SK-N-SH treated with all-trans-retinoic acid at 6 μM for 48 hours (cell line): ENCODE measurements at regions not wholly inside any gene's neighbourhood (a gene's known extent, or its start where the extent isn't known, plus 50 kb on each side); places are given as distances from the start of the nearest gene placed in this dataset.
A peak's percentile ranks its signal among the peaks of the same experiment; 100 is the strongest.

ENCODE experiments used
- ATAC-seq: fragments of 200-7000 bp; cut with Tn5 transposase; 3 replicates; pipeline ENCODE4 v1.9.1; 2020; ENCODE audit warnings: mild to moderate bottlenecking, moderate library complexity
- CSDC2 ChIP-seq: fragments of 250-450 bp; sonication (Bioruptor Pico); IDR thresholded peaks from 2 replicates; pipeline ENCODE4 v1.5.0; 2020; ENCODE audit warnings: mild to moderate bottlenecking, moderate library complexity
- GLIS3 ChIP-seq: fragments of 250-450 bp; sonication (Bioruptor Pico); IDR thresholded peaks from 2 replicates; pipeline ENCODE4 v1.5.0; 2020; ENCODE audit warnings: mild to moderate bottlenecking, moderate library complexity
- ISL1 ChIP-seq: fragments of 250-450 bp; sonication (Bioruptor Pico); IDR thresholded peaks from 2 replicates; pipeline ENCODE4 v2.1.2; 2022; ENCODE audit warnings: mild to moderate bottlenecking, moderate library complexity
- OSR1 ChIP-seq: fragments of 250-450 bp; sonication (Bioruptor Pico); IDR thresholded peaks from 2 replicates; pipeline ENCODE4 v1.8.0; 2022; ENCODE audit warnings: moderate library complexity, mild to moderate bottlenecking, inconsistent platforms
- PPARA ChIP-seq: fragments of 250-450 bp; sonication (Bioruptor Pico); IDR thresholded peaks from 2 replicates; pipeline ENCODE4 v1.5.0; 2020; ENCODE audit warnings: mild to moderate bottlenecking, borderline replicate concordance
- RARB ChIP-seq: fragments of 250-450 bp; sonication (Bioruptor Pico); IDR thresholded peaks from 2 replicates; pipeline ENCODE4 v1.8.0; 2021; ENCODE audit warnings: mild to moderate bottlenecking, moderate library complexity
- TCF4 ChIP-seq: fragments of 250-450 bp; sonication (Bioruptor Pico); IDR thresholded peaks from 2 replicates; pipeline ENCODE4 v1.8.0; 2021; ENCODE audit warnings: mild to moderate bottlenecking, moderate library complexity, borderline replicate concordance
- TOX ChIP-seq: fragments of 250-450 bp; sonication (Bioruptor Pico); IDR thresholded peaks from 2 replicates; pipeline ENCODE4 v1.8.0; 2021; ENCODE audit warnings: mild to moderate bottlenecking, moderate library complexity, borderline replicate concordance
- ZC3H10 ChIP-seq: fragments of 250-450 bp; sonication (Bioruptor Pico); IDR thresholded peaks from 2 replicates; pipeline ENCODE4 v1.5.1; 2021; ENCODE audit warnings: mild to moderate bottlenecking, moderate library complexity
- ZFP30 ChIP-seq: fragments of 450-650 bp; formaldehyde crosslinking; IDR thresholded peaks from 2 replicates; pipeline ENCODE4 v1.5.0; 2022; ENCODE audit warnings: mild to moderate bottlenecking, moderate library complexity
- ZNF8 ChIP-seq: fragments of 450-650 bp; formaldehyde crosslinking; IDR thresholded peaks from 2 replicates; pipeline ENCODE4 v1.5.0; 2020; ENCODE audit warnings: mild to moderate bottlenecking, moderate library complexity
- TF ChIP-seq, protein P1 (sequence below): fragments of 250-450 bp; sonication (Bioruptor Pico); IDR thresholded peaks from 2 replicates; pipeline ENCODE4 v1.8.0; 2020; ENCODE audit warnings: mild to moderate bottlenecking, moderate library complexity, borderline replicate concordance
- TF ChIP-seq, protein P2 (sequence below): fragments of 250-450 bp; sonication (Bioruptor Pico); IDR thresholded peaks from 2 replicates; pipeline ENCODE4 v1.5.0; 2020; ENCODE audit warnings: mild to moderate bottlenecking, moderate library complexity
- TF ChIP-seq, protein P3 (sequence below): fragments of 250-450 bp; sonication (Bioruptor Pico); IDR thresholded peaks from 2 replicates; pipeline ENCODE4 v1.8.0; 2021; ENCODE audit warnings: low read depth, mild to moderate bottlenecking, moderate library complexity, borderline replicate concordance
- TF ChIP-seq, protein P4 (sequence below): fragments of 250-450 bp; sonication (Bioruptor Pico); IDR thresholded peaks from 2 replicates; pipeline ENCODE4 v1.5.1; 2021; ENCODE audit warnings: mild to moderate bottlenecking, moderate library complexity

DNA sequence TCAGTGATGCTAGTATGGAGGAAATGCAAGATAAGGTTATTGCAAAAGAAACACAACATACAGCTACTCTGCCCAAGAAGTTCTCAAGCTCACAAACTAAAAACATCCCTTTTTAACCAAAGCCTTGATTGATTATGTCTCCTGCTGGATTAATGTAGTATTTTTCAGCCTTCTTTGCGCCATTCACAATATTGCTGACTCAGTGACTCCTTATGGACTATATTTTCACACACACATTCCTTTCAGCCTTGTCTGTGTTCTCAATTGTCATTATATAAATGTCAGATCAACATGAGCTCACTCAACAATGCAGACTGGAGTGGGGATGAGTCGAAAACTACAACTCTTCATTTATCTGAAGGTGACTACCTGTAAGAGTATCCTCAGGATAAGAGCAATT, 579.3 kb upstream of the CDH8 start:
- ATAC-seq = no peak
- TF ChIP-seq TOX (CRISPR knock-in tag) (no peak), GLIS3 (CRISPR knock-in tag) (no peak), TCF4 (CRISPR knock-in tag) (no peak), CSDC2 (CRISPR knock-in tag) (no peak), ISL1 (CRISPR knock-in tag) (no peak), RARB (no peak)
- TF ChIP-seq, protein P1, sequence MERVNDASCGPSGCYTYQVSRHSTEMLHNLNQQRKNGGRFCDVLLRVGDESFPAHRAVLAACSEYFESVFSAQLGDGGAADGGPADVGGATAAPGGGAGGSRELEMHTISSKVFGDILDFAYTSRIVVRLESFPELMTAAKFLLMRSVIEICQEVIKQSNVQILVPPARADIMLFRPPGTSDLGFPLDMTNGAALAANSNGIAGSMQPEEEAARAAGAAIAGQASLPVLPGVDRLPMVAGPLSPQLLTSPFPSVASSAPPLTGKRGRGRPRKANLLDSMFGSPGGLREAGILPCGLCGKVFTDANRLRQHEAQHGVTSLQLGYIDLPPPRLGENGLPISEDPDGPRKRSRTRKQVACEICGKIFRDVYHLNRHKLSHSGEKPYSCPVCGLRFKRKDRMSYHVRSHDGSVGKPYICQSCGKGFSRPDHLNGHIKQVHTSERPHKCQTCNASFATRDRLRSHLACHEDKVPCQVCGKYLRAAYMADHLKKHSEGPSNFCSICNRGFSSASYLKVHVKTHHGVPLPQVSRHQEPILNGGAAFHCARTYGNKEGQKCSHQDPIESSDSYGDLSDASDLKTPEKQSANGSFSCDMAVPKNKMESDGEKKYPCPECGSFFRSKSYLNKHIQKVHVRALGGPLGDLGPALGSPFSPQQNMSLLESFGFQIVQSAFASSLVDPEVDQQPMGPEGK (CRISPR knock-in tag) = no peak
- TF ChIP-seq, protein P2, sequence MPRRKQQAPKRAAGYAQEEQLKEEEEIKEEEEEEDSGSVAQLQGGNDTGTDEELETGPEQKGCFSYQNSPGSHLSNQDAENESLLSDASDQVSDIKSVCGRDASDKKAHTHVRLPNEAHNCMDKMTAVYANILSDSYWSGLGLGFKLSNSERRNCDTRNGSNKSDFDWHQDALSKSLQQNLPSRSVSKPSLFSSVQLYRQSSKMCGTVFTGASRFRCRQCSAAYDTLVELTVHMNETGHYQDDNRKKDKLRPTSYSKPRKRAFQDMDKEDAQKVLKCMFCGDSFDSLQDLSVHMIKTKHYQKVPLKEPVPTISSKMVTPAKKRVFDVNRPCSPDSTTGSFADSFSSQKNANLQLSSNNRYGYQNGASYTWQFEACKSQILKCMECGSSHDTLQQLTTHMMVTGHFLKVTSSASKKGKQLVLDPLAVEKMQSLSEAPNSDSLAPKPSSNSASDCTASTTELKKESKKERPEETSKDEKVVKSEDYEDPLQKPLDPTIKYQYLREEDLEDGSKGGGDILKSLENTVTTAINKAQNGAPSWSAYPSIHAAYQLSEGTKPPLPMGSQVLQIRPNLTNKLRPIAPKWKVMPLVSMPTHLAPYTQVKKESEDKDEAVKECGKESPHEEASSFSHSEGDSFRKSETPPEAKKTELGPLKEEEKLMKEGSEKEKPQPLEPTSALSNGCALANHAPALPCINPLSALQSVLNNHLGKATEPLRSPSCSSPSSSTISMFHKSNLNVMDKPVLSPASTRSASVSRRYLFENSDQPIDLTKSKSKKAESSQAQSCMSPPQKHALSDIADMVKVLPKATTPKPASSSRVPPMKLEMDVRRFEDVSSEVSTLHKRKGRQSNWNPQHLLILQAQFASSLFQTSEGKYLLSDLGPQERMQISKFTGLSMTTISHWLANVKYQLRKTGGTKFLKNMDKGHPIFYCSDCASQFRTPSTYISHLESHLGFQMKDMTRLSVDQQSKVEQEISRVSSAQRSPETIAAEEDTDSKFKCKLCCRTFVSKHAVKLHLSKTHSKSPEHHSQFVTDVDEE (CRISPR knock-in tag) = no peak
- TF ChIP-seq, protein P3, sequence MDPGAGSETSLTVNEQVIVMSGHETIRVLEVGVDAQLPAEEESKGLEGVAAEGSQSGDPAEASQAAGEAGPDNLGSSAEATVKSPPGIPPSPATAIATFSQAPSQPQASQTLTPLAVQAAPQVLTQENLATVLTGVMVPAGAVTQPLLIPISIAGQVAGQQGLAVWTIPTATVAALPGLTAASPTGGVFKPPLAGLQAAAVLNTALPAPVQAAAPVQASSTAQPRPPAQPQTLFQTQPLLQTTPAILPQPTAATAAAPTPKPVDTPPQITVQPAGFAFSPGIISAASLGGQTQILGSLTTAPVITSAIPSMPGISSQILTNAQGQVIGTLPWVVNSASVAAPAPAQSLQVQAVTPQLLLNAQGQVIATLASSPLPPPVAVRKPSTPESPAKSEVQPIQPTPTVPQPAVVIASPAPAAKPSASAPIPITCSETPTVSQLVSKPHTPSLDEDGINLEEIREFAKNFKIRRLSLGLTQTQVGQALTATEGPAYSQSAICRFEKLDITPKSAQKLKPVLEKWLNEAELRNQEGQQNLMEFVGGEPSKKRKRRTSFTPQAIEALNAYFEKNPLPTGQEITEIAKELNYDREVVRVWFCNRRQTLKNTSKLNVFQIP (CRISPR knock-in tag) = no peak

DNA sequence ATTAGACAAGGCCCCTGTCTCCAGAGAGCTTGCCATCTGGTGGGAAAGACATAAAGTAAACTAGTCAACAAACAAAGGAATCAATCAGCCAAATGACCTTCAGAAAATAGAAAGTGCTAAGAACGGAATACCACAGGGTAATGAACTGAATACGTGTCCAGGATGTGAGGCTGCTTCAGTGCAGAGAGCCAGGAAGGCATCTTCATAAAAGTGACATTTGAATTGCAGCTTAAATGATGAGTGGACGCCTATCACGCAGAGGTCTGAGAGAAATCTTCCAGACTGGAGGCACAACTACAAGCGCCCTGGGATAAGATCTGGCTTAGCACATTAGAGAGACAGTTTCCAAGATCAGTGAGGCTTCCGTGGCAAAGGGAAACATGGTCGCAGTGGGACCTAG, 574.1 kb upstream of the CDH8 start:
- ATAC-seq = no peak
- no peak for TF ChIP-seq ISL1 (CRISPR knock-in tag)
- TF ChIP-seq, protein P3 (CRISPR knock-in tag) = no peak
- no peak for TF ChIP-seq GLIS3 (CRISPR knock-in tag)
- no peak for TF ChIP-seq ZNF8 (CRISPR knock-in tag)
- TF ChIP-seq TCF4 (CRISPR knock-in tag) = no peak
- TF ChIP-seq ZFP30 (CRISPR knock-in tag) = no peak
- no peak for TF ChIP-seq OSR1 (CRISPR knock-in tag)

DNA sequence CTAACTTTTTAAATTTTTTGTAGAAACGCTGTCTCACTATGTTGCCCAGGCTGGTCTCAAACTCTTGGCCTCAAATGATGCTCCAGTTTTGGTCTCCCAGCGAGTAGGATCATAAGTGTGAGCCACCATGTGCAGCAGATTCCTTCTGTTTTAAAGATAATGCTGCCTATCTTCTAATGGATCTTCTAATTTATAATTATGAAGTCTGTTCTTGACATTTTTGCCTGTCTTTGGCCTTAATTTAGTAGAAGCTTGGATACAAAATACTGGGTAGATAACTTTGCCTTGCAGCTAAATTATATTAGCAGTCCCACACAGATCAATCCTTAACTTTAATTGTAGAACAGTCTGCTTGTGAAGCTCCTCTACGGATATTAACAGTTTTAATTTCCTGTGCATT, 566.6 kb upstream of the CDH8 start:
- no peak for ATAC-seq
- TF ChIP-seq, protein P4, sequence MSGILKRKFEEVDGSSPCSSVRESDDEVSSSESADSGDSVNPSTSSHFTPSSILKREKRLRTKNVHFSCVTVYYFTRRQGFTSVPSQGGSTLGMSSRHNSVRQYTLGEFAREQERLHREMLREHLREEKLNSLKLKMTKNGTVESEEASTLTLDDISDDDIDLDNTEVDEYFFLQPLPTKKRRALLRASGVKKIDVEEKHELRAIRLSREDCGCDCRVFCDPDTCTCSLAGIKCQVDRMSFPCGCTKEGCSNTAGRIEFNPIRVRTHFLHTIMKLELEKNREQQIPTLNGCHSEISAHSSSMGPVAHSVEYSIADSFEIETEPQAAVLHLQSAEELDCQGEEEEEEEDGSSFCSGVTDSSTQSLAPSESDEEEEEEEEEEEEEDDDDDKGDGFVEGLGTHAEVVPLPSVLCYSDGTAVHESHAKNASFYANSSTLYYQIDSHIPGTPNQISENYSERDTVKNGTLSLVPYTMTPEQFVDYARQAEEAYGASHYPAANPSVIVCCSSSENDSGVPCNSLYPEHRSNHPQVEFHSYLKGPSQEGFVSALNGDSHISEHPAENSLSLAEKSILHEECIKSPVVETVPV (CRISPR knock-in tag) = no peak
- peak; percentile 74 for TF ChIP-seq TCF4 (CRISPR knock-in tag)

DNA sequence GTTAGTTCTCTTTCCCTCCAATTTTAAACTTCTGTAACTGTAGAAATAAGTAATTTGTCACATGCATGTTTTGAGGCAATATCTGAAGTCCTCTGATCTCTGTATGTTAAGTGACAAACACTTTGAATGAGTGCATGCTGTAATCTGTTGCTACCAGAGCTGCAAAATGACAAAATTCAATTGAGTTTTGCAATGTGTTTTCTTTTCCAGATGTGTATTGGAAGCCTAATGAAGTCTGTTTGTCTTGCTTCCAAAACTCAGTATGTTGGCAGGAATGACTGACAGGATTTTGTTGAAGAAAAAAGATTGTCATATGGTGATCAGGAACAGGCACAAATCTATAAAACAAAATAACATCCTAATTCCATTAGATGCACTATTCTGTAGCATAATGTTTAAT, 561.6 kb upstream of the CDH8 start:
- no peak for TF ChIP-seq ZC3H10
- TF ChIP-seq, protein P1 (CRISPR knock-in tag) = no peak
- TF ChIP-seq ZNF8 (CRISPR knock-in tag) = no peak
- TF ChIP-seq, protein P3 (CRISPR knock-in tag) = no peak
- no peak for TF ChIP-seq PPARA (CRISPR knock-in tag)
- TF ChIP-seq, protein P2 (CRISPR knock-in tag) = peak; percentile 56; the same call in 1 of the 2 replicates
- TF ChIP-seq TCF4 (CRISPR knock-in tag) = peak; percentile 58
- TF ChIP-seq TOX (CRISPR knock-in tag) = no peak
- no peak for ATAC-seq
